ENCODE measurements at regions not wholly inside any gene's neighbourhood (a gene's known extent, or its start where the extent isn't known, plus 50 kb on each side); places are given as distances from the start of the nearest gene placed in this dataset.

- no peak for DNase-seq (ENCODE audit: low read depth)
These were observed 88.2 kb upstream of the ZNF618 start for GRCh38 chr9:113787871-113788270.

DNA sequence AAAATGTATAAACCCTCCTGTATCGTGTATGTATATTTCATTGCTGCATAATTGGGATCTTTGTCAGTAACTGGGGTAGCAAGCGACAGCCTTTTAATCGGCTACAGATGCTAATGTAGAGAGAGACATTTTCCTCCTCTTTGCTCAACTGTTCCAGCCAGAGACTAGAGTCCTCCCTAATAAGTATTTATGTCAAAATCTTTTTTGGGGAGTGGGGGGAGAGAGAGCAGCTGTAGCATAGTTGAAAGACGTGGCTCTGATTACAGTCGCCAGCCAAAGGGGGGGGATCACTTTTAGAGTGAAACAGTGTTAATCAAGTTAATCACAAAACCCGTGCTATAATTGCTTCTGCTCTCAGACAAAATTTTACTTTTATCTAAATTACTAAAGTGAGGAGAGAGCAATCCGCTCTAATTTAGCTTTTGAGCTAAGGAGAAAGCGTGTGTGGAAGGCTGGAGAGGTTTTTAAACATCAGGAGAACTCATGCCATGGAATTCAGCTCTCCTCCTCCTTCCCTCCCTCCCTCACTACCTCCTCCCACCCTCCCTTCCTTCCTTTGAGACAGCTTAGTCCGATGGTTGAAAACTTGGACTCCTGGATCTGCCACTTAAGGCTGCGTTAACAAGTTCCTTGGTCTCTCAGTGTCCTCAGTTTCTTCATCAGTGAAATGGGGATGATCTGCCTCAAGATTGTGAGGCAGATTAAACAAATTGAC lies 87.3 kb upstream of the ZNF618 start:
- no peak for DNase-seq (ENCODE audit: low read depth)

DNA sequence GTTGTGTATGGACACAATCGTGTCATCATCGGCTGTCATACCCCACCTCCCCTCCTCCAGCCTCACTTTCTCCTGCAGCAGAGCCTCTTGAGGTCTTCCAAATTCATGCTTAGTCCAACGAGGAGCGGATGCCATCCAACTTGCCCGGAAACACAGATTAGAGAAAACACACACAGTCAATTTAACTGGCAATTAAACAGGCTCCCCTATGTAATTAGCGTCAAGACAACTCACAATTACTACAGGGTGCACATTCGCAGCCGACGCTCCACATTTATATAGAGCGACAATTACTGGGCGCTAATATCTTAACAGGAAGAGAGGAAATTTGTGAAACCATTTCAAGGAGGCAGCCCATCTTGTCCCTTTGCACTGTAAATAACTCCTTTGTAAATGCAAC lies 86.0 kb upstream of the ZNF618 start:
- no peak for DNase-seq (ENCODE audit: low read depth)

- no peak for DNase-seq (ENCODE audit: low read depth)
These were observed 82.6 kb upstream of the ZNF618 start for GRCh38 chr9:113793558-113793957.

DNA sequence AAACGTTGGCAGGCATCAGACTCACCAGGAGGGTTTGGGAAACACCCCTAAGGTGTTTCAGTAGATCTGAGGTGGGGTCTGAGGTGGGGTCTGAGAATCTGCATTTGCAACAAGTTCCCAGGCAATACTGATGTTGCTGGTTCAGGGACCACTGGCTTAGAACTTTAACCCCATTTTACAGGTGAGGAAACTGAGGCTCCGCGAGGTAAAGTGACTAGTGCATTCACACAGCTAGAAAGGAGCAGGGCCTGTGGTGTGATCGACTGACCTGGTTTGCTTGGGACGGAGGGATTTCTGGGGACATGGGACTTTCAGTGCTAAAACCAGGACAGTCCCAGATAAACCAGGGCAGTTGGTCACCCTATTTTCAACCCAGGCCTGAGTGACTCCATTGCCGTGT lies 81.4 kb upstream of the ZNF618 start:
- DNase-seq (ENCODE audit: low read depth): no peak

DNA sequence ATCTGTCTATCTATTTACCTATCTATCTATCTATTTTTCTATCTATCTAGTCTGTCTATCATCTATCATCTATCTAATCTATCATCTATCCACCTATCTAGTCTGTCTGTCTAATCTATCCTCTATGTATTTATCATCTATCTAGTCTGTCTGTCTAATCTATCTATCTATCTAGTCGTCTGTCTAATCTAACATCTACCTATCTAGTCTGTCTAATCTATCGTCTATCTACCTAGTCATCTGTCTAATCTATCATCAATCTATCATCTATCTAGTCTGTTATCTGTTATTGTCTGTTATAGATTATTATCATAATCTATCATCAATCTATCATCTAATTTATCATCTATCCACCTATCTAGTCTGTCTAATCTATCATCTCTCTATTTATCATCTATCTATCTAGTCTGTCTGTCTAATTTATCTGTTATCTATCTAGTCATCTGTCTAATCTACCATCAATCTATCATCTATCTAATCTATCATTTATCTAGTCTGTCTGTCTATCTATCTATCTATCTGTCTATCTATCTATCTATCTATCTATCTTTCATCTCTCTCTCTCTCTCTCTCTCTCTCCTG lies 80.2 kb upstream of the ZNF618 start:
- DNase-seq (ENCODE audit: low read depth): no peak

DNA sequence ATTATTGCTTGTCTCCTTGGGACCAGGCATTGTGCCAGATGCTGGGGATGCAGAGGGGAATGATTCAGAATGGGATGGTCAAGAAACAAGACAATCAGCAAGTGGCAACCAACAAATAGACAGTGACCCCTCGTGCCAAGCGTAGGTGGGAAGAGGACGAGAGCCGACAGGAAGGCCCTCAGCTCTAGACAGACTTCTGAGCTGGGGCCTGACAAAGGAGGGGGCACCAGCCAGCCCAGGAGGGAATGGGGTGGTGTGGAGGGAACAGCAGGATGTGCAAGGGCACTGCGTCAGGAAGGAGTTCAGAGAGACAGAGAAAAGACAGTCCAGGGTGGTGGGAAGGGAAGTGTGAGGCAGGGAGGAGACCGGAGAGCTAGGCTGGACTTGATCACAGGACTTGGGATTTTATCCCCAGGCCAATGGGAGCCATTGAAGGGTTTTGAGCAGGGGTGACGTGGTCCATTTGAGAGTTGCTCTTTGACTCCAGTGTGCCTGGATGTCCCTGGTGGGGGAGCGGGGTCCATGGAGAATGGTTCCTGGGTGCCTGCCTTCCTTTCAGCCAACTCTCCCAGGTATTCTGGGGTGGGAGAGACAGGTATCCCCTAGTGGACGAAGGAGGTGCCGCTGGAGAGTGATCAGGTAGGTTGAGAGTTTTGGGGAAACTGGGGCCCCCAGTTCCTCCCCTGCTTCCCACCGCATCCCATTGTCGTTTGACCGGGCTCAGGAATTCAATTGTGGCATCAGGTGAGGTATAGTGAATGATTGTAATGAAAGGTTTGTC lies 79.3 kb upstream of the ZNF618 start:
- DNase-seq (ENCODE audit: low read depth): no peak

GRCh38 chr9:113798062-113799030 lies 77.8 kb upstream of the ZNF618 start:
- DNase-seq (ENCODE audit: low read depth): no peak

DNA sequence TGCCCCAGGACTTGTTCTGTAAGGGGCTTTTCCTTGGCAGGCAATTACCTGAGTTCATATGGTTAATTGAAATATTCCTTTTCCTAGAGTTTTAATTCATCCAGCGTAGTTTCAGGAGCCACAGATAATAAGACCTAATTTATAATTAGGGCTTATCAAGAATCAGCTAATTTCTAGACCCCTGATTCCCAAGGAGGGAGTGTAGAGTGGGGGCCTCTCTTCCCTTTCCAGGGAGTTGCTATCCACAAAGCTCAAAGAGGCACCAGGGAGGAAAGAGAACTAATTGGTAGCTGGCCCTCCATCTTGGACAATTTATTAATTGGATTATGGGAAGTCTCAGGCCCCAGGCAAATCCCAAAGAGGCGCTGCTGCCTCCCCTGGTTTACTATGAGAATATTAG lies 75.8 kb upstream of the ZNF618 start:
- DNase-seq (ENCODE audit: low read depth): no peak

DNA sequence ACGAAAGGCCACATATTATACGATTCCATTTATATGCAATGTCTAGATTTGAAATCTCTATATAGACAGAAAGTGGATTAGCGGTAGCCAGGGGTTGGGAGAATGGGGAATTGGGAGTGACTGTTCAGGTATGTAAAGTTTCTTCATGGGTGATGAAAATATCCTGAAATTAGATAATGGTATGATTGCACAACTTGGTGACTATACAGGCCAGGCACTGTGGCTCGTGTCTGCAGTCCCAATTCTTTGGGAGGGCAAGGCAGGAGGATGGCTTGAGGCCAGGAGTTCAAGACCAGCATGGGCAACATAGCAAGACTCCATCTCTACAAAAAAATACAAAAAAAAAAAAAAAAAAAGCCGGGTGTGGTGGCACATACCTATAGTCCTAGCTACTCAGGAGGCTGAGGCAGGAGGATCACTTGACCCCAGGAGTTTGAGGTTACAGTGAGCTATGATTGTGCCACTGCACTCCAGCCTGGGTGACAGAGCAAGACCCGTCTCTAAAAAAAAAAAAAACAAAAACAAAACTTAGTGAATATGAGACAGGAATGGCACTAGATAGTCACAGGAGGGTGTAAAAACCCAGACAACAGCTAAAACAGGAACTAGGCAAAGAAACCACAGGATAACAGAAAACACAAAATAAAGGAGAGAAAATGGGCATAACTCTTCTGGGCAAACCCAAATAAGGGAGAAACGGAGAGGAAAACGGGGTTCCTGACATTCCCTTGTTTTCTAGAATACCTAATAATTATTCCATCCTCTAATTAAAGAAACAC lies 72.1 kb upstream of the ZNF618 start:
- no peak for DNase-seq (ENCODE audit: low read depth)

GRCh38 chr9:113805486-113806132 lies 70.5 kb upstream of the ZNF618 start:
- DNase-seq (ENCODE audit: low read depth): no peak

DNA sequence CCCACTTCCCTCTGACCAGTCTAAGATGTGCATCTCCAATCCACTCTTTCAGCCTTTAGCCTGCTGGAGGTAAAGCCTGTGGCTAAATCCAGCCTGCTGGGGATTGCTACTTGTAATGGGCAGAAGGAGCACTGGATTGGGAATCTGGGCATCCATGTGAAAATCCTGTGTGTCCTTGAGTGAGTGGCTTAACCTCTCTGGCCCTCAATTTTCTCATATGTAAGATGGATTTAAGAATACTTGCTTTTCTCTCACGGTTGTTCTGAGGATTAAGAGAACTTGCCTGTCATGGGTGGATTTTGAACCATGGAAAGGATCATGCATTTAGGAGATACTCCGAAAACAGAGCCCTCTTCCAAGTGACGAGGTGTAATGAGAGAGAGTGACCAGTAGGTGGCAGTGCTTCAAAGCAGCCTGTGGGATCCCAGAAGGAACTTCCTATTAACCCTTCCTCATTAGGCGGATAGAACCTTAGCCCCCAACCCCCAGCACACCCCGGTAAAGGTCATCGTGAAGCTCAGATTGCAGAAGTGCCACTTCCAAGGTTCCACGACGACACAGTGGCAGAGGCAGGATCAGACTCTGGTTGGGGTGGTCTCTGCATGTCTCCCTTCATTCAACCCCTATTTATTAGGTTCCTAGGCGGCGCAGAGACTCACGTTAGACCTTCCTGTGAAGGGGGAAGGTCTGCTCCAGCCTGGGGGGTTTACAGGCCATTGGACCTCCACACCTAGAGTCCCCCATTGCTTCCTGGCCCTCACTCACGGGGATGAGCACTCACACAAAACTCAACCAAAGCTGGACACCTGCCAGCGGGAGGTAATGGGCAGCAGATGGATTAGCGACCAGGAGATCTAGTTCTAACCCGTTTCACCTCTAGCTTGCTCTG lies 68.7 kb upstream of the ZNF618 start:
- DNase-seq (ENCODE audit: low read depth): peak; percentile 16

DNA sequence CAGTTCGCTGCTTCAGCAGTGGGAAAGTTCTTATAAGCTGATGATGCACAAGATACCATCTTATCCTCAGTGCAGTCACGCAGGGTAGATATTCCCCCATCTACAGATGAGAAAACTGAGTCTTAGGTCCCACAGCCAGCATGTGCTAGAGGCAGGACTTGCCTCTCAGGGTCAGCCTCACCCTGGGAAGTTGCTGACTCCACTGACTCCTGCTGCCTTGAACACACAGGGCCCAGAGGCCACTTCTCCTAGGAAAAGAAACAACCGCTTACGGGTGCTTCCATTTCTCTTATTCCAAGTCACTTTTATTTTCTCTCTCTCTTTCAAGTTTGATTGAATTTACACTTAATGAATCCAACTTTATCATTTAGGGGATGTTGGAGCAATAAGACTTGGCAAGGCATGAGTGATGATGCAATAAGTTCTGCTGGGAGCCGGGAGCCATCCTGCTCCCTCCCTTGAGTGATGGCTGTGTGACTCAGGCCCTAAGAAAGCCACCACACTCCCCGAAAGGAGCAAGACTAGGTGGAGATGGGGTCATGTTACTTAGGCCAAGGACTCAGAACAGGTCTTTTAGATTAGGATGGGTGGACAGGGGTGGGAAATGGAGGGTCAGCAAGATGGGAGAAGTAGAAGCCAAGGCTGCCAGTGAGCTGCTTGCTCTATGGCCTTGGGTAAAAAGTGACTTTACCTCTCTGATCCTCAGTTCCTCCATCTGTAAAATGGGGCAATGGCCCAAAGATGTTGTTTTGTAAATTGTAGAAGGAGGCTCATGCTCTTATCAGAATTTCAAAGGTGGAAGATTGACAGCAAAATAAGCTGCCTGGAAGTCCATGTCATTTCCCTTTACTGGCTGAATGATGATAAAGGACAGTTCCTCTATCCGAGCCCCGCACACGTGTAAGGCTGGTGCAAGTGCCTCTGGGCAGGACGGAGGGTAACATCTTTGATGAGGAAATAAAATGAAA lies 67.4 kb upstream of the ZNF618 start:
- peak; percentile 78 for DNase-seq (ENCODE audit: low read depth)

DNA sequence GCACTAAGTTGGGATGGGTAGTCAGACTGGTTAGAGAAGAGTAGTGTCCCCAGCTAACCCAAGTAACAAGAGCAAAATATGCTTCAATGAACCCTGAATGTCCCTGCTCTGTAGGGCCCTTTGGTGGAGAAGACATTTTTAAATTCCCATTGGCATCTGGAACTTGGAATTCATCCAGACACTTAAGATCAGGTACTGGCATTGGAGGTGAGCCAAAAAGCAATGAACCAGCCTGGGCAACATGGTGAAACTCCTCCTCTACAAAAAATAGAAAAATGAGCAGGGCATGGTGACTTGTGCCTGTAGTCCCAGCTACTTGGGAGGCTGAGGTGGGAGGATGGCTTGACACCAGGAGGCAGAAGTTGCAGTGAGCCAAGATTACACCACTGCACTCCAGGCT lies 58.9 kb upstream of the ZNF618 start:
- DNase-seq (ENCODE audit: low read depth): no peak

DNA sequence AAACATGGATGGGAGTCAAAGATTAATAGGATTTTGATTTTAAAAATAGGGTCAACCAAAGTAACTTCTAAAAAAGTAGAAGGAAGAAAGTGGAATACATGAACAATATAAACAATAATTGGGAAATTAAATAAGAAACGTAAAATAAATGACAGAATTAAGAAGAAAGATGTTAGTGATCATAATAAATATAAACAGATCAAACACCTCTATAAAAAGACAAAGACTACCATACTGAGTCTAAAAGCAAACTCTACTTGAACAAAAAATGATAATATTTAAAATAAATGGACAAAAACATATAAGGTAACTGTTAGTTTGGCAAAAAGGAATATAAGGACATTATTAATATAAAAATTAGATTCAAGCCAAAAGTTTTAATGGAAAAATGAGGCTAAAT lies 57.7 kb upstream of the ZNF618 start:
- DNase-seq (ENCODE audit: low read depth): no peak

- no peak for DNase-seq (ENCODE audit: low read depth)
These were observed 53.8 kb upstream of the ZNF618 start for GRCh38 chr9:113822315-113822714.

- DNase-seq (ENCODE audit: low read depth): no peak
These were observed 52.7 kb upstream of the ZNF618 start for GRCh38 chr9:113823421-113823820.
